OCI-LY3 (cell line): ENCODE measurements at regions not wholly inside any gene's neighbourhood (a gene's known extent, or its start where the extent isn't known, plus 50 kb on each side); places are given as distances from the start of the nearest gene placed in this dataset.

Experiments
- H2AFZ ChIP-seq: fragments of 200-600, 300-600 bp; shearing (Covaris generic); 2 replicates; pipeline ENCODE4 v1.6.0; 2014; ENCODE audit warnings: antibody characterized with exemption, low read depth, low read length
- H3K27ac ChIP-seq: fragments of 200-600, 300-600 bp; sonication (generic); 2 replicates; pipeline ENCODE4 v1.5.1; 2014; ENCODE audit warnings: mild to moderate bottlenecking, low read length, moderate library complexity, mixed read lengths
- H3K27me3 ChIP-seq: fragments of 200-600, 300-600 bp; sonication (generic); 2 replicates; pipeline ENCODE4 v1.6.1; 2014; ENCODE audit warnings: low read depth, low read length, mixed read lengths
- H3K36me3 ChIP-seq: fragments of 200-600, 300-600 bp; sonication (generic); replicated peaks from 2 replicates; pipeline ENCODE3; 2014; ENCODE audit warnings: low read depth, low read length, mixed read lengths
- H3K4me1 ChIP-seq: fragments of 300-600, 200-600 bp; sonication (generic); 2 replicates; pipeline ENCODE4 v1.6.1; 2014; ENCODE audit warnings: low read length, mixed read lengths
- H3K4me2 ChIP-seq: fragments of 200-600, 300-600 bp; sonication (generic); 2 replicates; pipeline ENCODE4 v1.6.1; 2014; ENCODE audit warnings: low read length, mixed read lengths
- H3K4me3 ChIP-seq: fragments of 300-600, 200-600 bp; sonication (generic); 2 replicates; pipeline ENCODE4 v1.5.1; 2014; ENCODE audit warnings: antibody characterized with exemption, mild to moderate bottlenecking, low read length, moderate library complexity
- H3K79me2 ChIP-seq: fragments of 300-600, 200-600 bp; shearing (Covaris generic); 2 replicates; pipeline ENCODE4 v1.6.1; 2014; ENCODE audit warnings: mild to moderate bottlenecking, low read length, mixed read lengths
- H3K9ac ChIP-seq: fragments of 300-600, 200-600 bp; shearing (Covaris generic); 2 replicates; pipeline ENCODE4 v1.6.0; 2014; ENCODE audit warnings: mild to moderate bottlenecking, low read length, moderate library complexity
- H3K9me3 ChIP-seq: fragments of 200-600, 300-600 bp; shearing (Covaris generic); 2 replicates; pipeline ENCODE4 v1.6.1; 2014; ENCODE audit warnings: low read length, mixed read lengths; ENCODE audit not compliant: insufficient read depth
- H4K20me1 ChIP-seq: fragments of 200-600, 300-600 bp; sonication (generic); 2 replicates; pipeline ENCODE4 v1.6.1; 2016; ENCODE audit warnings: low read length, mixed read lengths; ENCODE audit not compliant: insufficient read depth
- EZH2phosphoT487 ChIP-seq: fragments of 200-600 bp; shearing (Covaris generic); IDR thresholded peaks from 2 replicates; pipeline ENCODE4 v1.6.1; 2018; ENCODE audit warnings: antibody characterized with exemption, mixed run types, low read depth
- TF ChIP-seq, protein P1 (sequence below): fragments of 200-600, 300-600 bp; sonication (generic); IDR thresholded peaks from 2 replicates; pipeline ENCODE4 v1.5.1; 2014; ENCODE audit warnings: antibody characterized with exemption, low read length, low read depth

GRCh38 chr1:232493869-232494268 is 136.1 kb downstream of the SIPA1L2 start:
- no peaks in the 10 kb centered on the region for H3K9me3 ChIP-seq
- TF ChIP-seq EZH2phosphoT487, result no peak
- TF ChIP-seq, protein P1, sequence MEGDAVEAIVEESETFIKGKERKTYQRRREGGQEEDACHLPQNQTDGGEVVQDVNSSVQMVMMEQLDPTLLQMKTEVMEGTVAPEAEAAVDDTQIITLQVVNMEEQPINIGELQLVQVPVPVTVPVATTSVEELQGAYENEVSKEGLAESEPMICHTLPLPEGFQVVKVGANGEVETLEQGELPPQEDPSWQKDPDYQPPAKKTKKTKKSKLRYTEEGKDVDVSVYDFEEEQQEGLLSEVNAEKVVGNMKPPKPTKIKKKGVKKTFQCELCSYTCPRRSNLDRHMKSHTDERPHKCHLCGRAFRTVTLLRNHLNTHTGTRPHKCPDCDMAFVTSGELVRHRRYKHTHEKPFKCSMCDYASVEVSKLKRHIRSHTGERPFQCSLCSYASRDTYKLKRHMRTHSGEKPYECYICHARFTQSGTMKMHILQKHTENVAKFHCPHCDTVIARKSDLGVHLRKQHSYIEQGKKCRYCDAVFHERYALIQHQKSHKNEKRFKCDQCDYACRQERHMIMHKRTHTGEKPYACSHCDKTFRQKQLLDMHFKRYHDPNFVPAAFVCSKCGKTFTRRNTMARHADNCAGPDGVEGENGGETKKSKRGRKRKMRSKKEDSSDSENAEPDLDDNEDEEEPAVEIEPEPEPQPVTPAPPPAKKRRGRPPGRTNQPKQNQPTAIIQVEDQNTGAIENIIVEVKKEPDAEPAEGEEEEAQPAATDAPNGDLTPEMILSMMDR, result peak; percentile 33
- no peaks in the 10 kb centered on the region for H3K79me2 ChIP-seq
- no peaks in the 10 kb centered on the region for H4K20me1 ChIP-seq
- peak overlapping the region; percentile 46; the same call in 1 of the 2 replicates for H3K27ac ChIP-seq
- H2AFZ ChIP-seq, result no peak overlapping the region
- H3K36me3 ChIP-seq, result no peaks in the 10 kb centered on the region
- peaks cover 32% of the 10 kb centered on the region for H3K4me1 ChIP-seq
- H3K4me2 ChIP-seq, result peak overlapping the region; percentile 46
- peak overlapping the region; percentile 9; the same call in 1 of the 2 replicates for H3K4me3 ChIP-seq
- no peaks in the 10 kb centered on the region for H3K27me3 ChIP-seq
- H3K9ac ChIP-seq, result no peak overlapping the region

- no peaks in the 10 kb centered on the region for H3K79me2 ChIP-seq
- H3K27ac ChIP-seq, result no peak overlapping the region; the same call in 1 of the 2 replicates
- TF ChIP-seq EZH2phosphoT487, result no peak
- TF ChIP-seq, protein P1, result no peak
- peaks cover 39% of the 10 kb centered on the region for H3K4me1 ChIP-seq
- no peaks in the 10 kb centered on the region for H3K36me3 ChIP-seq
- H3K4me2 ChIP-seq, result peak overlapping the region; percentile 0; the same call in 1 of the 2 replicates
- no peaks in the 10 kb centered on the region for H3K27me3 ChIP-seq
- no peak overlapping the region for H2AFZ ChIP-seq
- no peaks in the 10 kb centered on the region for H4K20me1 ChIP-seq
- no peak overlapping the region for H3K4me3 ChIP-seq
- H3K9me3 ChIP-seq, result no peaks in the 10 kb centered on the region
- no peak overlapping the region for H3K9ac ChIP-seq
These were observed 140.7 kb downstream of the SIPA1L2 start for GRCh38 chr1:232489256-232489655.

DNA sequence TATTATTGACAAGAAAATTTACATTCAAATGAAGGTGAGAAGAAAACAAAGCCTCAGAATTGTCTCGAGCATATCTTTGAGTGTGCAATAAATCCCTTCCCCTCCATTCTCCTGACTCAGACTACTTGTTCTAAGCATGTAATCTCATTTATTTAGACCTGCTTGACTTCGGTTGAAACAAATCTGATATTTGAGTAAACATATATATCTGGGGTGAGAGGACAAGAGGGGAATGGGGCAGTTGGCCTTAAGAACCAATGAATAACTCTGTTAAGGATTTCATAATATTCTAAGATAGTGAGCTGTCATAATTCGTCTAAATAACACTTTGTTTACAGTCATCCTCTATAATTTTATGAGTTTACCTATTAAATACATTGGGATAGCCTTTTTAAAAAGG is 142.7 kb downstream of the SIPA1L2 start:
- Histone ChIP-seq H3K79me2 (no peaks in the 10 kb centered on the region), H3K9ac (no peak overlapping the region), H3K9me3 (no peaks in the 10 kb centered on the region), H3K4me3 (no peak overlapping the region), H3K4me2 (no peak overlapping the region), H3K36me3 (no peaks in the 10 kb centered on the region), H3K27ac (no peak overlapping the region), H3K27me3 (no peaks in the 10 kb centered on the region), H2AFZ (no peak overlapping the region), H3K4me1 (peaks cover 25% of the 10 kb centered on the region), H4K20me1 (no peaks in the 10 kb centered on the region)
- TF ChIP-seq EZH2phosphoT487, result no peak
- TF ChIP-seq, protein P1, result no peak

DNA sequence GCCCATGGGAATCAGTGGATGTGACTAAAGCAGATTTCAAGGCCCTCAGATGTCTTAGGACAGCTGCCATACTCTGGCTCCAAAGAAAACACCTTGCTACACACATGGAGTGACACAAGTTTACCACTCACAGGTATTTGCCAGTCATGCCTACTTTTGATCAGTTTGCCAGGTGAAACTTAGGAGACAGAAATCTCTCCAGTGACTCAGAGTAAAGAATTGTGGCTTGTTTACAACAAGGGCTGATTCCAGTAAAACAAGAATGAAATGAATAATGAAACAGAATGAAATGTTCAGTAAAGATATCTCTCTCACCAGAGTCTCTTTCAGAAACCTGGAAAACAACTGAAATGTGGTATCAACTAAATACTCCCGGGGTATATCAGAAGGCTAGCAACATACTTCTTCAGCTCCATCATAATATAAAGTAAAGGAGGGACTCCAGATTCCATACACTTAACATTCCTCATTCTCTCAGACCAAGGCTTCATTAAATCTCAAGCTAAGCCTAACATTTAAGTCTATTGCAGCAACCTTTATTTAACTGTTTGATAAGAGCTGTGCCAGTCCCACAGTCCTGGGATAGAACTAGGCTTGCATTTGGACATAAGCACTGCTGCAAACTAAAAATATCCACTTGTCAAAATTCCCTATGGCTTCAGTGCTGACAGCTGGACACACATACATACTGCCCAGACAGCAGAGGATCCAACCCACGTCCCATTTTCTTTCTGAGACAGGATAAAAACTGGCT is 143.3 kb downstream of the SIPA1L2 start:
- Histone ChIP-seq H3K36me3 (no peaks in the 10 kb centered on the region), H3K9ac (no peak overlapping the region), H3K4me1 (peaks cover 25% of the 10 kb centered on the region), H3K27ac (no peak overlapping the region), H3K79me2 (no peaks in the 10 kb centered on the region), H4K20me1 (no peaks in the 10 kb centered on the region), H3K4me2 (no peak overlapping the region), H2AFZ (no peak overlapping the region), H3K27me3 (no peaks in the 10 kb centered on the region), H3K4me3 (no peak overlapping the region), H3K9me3 (no peaks in the 10 kb centered on the region)
- TF ChIP-seq, protein P1, result no peak
- no peak for TF ChIP-seq EZH2phosphoT487
